ENCODE measurements at regions not wholly inside any gene's neighbourhood (a gene's known extent, or its start where the extent isn't known, plus 50 kb on each side); places are given as distances from the start of the nearest gene placed in this dataset.

DNA sequence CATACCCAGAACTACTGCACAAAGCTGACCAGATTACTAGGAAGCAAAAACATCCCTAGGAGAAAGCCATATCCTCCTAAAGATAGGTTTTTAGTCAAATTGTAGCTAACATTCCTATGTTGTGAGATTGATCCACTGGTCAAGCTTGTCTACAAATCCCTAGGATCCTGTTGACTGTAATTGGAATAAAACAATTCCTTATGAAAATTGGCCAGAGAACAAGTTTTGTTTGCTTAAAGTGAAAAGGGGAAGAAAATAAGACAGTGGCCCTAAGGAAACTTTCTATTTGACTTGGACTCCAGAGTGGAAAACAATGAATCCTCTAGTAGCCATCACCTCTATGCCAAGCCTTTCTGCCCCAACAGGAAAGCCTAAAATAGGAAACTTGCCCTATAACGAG lies 645.2 kb upstream of the USP24 start:
- TF ChIP-seq, protein P1, sequence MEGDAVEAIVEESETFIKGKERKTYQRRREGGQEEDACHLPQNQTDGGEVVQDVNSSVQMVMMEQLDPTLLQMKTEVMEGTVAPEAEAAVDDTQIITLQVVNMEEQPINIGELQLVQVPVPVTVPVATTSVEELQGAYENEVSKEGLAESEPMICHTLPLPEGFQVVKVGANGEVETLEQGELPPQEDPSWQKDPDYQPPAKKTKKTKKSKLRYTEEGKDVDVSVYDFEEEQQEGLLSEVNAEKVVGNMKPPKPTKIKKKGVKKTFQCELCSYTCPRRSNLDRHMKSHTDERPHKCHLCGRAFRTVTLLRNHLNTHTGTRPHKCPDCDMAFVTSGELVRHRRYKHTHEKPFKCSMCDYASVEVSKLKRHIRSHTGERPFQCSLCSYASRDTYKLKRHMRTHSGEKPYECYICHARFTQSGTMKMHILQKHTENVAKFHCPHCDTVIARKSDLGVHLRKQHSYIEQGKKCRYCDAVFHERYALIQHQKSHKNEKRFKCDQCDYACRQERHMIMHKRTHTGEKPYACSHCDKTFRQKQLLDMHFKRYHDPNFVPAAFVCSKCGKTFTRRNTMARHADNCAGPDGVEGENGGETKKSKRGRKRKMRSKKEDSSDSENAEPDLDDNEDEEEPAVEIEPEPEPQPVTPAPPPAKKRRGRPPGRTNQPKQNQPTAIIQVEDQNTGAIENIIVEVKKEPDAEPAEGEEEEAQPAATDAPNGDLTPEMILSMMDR (IDR thresholded peaks at IDR 0.05) = no peak
- TF ChIP-seq POLR2A (IDR thresholded peaks at IDR 0.05) (no peak), POLR2AphosphoS5 (IDR thresholded peaks at IDR 0.05) (no peak)

Measured in prostate gland (tissue), 2 donors.